ENCODE measurements at regions not wholly inside any gene's neighbourhood (a gene's known extent, or its start where the extent isn't known, plus 50 kb on each side); places are given as distances from the start of the nearest gene placed in this dataset.

DNA sequence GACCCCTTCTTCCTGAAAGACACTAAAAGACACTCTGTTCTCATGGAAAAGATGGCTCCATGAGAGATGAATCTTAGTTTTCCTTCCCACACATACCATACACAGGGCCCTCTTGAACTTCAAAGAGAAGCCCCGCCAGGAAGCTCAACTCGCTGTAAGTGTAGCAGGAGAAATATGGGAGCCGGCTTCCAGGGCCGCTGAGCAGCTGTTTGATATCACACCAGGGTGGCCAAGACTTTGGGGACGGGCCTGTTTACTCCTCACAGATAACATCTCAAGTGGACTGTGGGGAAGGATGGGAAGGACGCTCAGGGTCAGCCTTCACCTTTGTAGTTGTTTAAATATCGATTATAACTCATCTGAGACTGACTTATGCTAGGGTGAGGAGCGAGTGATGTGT lies 235.5 kb upstream of the TBX3 start:
- TF ChIP-seq GATA2 (IDR thresholded peaks at IDR 0.05; ENCODE audit: low read depth, low read length) (no peak), GATA3 (IDR thresholded peaks at IDR 0.05; ENCODE audit: low read depth, low read length) (no peak)
